ENCODE measurements at regions not wholly inside any gene's neighbourhood (a gene's known extent, or its start where the extent isn't known, plus 50 kb on each side); places are given as distances from the start of the nearest gene placed in this dataset.

DNA sequence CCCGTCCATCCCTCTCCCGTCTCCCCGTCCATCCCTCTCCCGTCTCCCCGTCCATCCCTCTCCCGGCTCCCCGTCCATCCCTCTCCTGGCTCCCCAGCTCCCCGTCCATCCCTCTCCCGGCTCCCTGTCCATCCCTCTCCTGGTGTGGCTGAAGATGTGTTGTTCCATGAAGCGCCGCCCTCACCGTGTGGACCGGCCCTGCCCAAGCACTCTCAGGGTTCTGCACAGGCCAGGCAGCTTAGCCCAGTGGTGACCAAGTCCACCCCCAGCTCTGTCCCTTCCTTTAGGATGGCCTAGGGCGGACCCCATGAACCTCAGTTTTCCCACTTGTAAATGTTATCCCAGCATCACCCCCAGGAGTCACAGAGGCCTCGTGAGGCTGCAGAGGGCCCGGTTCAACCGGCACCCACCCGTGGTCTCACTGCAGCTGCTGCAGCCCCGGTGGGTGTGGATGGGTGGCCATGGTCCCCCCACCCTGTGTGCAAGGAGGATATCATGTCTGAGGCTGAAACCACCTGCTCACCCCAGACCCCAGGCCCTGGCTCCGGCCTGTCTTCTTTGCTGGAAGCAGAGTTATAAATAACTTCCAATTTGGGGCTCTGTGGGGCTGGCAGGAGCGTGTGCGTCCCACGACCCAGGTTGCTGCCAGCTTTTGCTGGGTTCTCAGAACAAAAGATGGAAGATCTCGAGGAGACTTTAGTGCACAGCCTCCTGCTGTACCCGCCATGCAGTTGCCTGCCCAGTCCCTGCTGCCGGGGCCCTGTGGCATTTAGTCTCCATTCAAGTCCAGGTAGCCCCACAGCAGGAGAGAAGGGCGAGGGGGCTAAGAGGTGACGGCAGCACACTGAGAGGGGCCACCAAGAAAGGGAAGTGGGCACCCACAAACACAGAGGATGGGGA is 1147.8 kb downstream of the BRD1 start:
- Histone ChIP-seq H3K4me3 (ENCODE audit: insufficient read depth, low read depth, low read length) (no peak overlapping the region), H2BK120ac (ENCODE audit: low read depth, low read length) (no peak overlapping the region), H3K18ac (ENCODE audit: low read depth, low read length) (no peak overlapping the region), H3K27ac (ENCODE audit: insufficient read depth, low read length) (no peak overlapping the region), H3K14ac (replicated peaks; ENCODE audit: low read depth, low read length) (no peak overlapping the region), H3K4me1 (ENCODE audit: control insufficient read depth, insufficient read depth, low read length) (no peaks in the 10 kb centered on the region), H3K4ac (ENCODE audit: low read depth, low read length) (no peak overlapping the region), H4K5ac (ENCODE audit: low read depth, low read length) (no peak overlapping the region), H4K8ac (ENCODE audit: low read depth in 2 of 2, low read length in 2 of 2) (no peak overlapping the region), H2AFZ (replicated peaks; ENCODE audit: low read length, poor library complexity) (no peak overlapping the region), H3K56ac (ENCODE audit: extremely low read depth, insufficient read depth, low read length) (no peak overlapping the region), H3K27me3 (ENCODE audit: control insufficient read depth, insufficient read depth, low read length) (no peaks in the 10 kb centered on the region), H3K36me3 (ENCODE audit: control insufficient read depth, insufficient read depth, low read length) (no peaks in the 10 kb centered on the region), H2AK5ac (ENCODE audit: low read depth, low read length) (no peak overlapping the region), H2BK5ac (ENCODE audit: low read depth, low read length, poor library complexity, severe bottlenecking) (no peak overlapping the region), H3K4me2 (ENCODE audit: low read depth, low read length) (no peak overlapping the region), H3K9me3 (ENCODE audit: control insufficient read depth, insufficient read depth, low read length) (peaks cover 58% of the 10 kb centered on the region), H3K9me1 (ENCODE audit: insufficient read depth, low read length) (no peaks in the 10 kb centered on the region), H2BK15ac (ENCODE audit: low read depth, low read length) (no peak overlapping the region), H4K20me1 (ENCODE audit: insufficient read depth, low read length) (no peaks in the 10 kb centered on the region), H3K79me1 (ENCODE audit: low read depth in 1 of 2, low read length in 2 of 2) (no peaks in the 10 kb centered on the region), H4K91ac (ENCODE audit: insufficient read depth, low read depth, low read length) (no peak overlapping the region), H2BK20ac (ENCODE audit: low read depth, low read length) (no peak overlapping the region), H3K9ac (ENCODE audit: low read depth, low read length) (no peak overlapping the region), H2AK9ac (replicated peaks; ENCODE audit: low read depth, low read length, poor library complexity) (no peak overlapping the region), H3K23ac (ENCODE audit: low read depth, low read length) (no peak overlapping the region)
- ChIA-PET POLR2A (ENCODE audit: unreplicated experiment) (no interaction called here), CTCF (interaction anchor here (0.6 kb wide), 1 partner anchor 194 kb away, joined by 3 read pairs; no protein-coding TSS in a partner anchor)
- no TSS peak for BruUV-seq (replicated peaks)
- TF ChIP-seq, protein P1, sequence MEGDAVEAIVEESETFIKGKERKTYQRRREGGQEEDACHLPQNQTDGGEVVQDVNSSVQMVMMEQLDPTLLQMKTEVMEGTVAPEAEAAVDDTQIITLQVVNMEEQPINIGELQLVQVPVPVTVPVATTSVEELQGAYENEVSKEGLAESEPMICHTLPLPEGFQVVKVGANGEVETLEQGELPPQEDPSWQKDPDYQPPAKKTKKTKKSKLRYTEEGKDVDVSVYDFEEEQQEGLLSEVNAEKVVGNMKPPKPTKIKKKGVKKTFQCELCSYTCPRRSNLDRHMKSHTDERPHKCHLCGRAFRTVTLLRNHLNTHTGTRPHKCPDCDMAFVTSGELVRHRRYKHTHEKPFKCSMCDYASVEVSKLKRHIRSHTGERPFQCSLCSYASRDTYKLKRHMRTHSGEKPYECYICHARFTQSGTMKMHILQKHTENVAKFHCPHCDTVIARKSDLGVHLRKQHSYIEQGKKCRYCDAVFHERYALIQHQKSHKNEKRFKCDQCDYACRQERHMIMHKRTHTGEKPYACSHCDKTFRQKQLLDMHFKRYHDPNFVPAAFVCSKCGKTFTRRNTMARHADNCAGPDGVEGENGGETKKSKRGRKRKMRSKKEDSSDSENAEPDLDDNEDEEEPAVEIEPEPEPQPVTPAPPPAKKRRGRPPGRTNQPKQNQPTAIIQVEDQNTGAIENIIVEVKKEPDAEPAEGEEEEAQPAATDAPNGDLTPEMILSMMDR (conservative IDR thresholded peaks at IDR 0.05; ENCODE audit: low read depth, low read length): no peak
- no peak for TF ChIP-seq MAZ (IDR thresholded peaks at IDR 0.05; ENCODE audit: borderline replicate concordance, low read depth, low read length)
- TF ChIP-seq NFE2L2 (IDR thresholded peaks at IDR 0.05; ENCODE audit: low read depth, low read length): no peak
- no peak for TF ChIP-seq RCOR1 (IDR thresholded peaks at IDR 0.05; ENCODE audit: insufficient replicate concordance, low read length)
- no peak for TF ChIP-seq RAD21 (IDR thresholded peaks at IDR 0.05; ENCODE audit: low read length)
- no peak for TF ChIP-seq MXI1 (IDR thresholded peaks at IDR 0.05; ENCODE audit: borderline replicate concordance, low read depth, low read length)
- TF ChIP-seq FOS (IDR thresholded peaks at IDR 0.05; ENCODE audit: low read depth, low read length): no peak
- no peak for TF ChIP-seq POLR2A (IDR thresholded peaks at IDR 0.05; ENCODE audit: low read depth, low read length)
- in situ Hi-C loops (cut with MboI; ENCODE audit: low sequenced_read_pairs): no loop called here
- WGBS, 2 experiments (ENCODE audit: extremely low coverage in 2 of 2, insufficient read length in 1 of 2): 62% methylated on average over 8 of the region's 28 CpGs; no CpG with 5 or more reads in 1 of the 2 experiments
- intact Hi-C loops (cut with micrococcal nuclease): no loop called here
- dilution Hi-C loops (cut with HindIII; ENCODE audit: low sequenced_read_pairs, unreplicated experiment): no loop called here
- ATAC-seq (ENCODE audit: low read depth): no peak
- no peak for DNase-seq

Measured in IMR-90 (cell line).